HepG2 (cell line): ENCODE measurements at regions not wholly inside any gene's neighbourhood (a gene's known extent, or its start where the extent isn't known, plus 50 kb on each side); places are given as distances from the start of the nearest gene placed in this dataset.

ENCODE experiments used
- CHCHD3 ChIP-seq: sonication (generic); formaldehyde crosslinking; IDR thresholded peaks from 2 replicates; pipeline ENCODE4 v1.8.0; 2022; ENCODE audit warnings: mild to moderate bottlenecking, missing genetic modification reagents, moderate library complexity
- EP300 ChIP-seq, 3 experiments: sonication (generic) in 1 of 3; formaldehyde crosslinking in 1 of 3; IDR thresholded peaks; 2 replicates each; pipeline versions ENCODE4 v1.5.1 to v1.6.1; 2011 to 2020; ENCODE audit warnings: low read depth in 2 of 3, low read length in 2 of 3, borderline replicate concordance in 1 of 3, improper control_type of control experiment in 1 of 3, mild to moderate bottlenecking in 1 of 3, missing genetic modification reagents in 1 of 3, moderate library complexity in 1 of 3
- NFRKB ChIP-seq: fragments of 450-650 bp; IDR thresholded peaks from 2 replicates; pipeline ENCODE4 v1.6.1; 2017
- ZNF530 ChIP-seq: sonication (generic); formaldehyde crosslinking; IDR thresholded peaks from 2 replicates; pipeline ENCODE4 v1.5.0; 2020; ENCODE audit warnings: low read depth, mild to moderate bottlenecking, missing genetic modification reagents
- TF ChIP-seq, protein P1 (sequence below): IDR thresholded peaks from 2 replicates; pipeline ENCODE4 v1.6.1; 2012; ENCODE audit warnings: inconsistent platforms
- TF ChIP-seq, protein P2 (sequence below): sonication (generic); formaldehyde crosslinking; IDR thresholded peaks from 2 replicates; pipeline ENCODE4 v1.4.0; 2020; ENCODE audit warnings: missing genetic modification reagents
- TF ChIP-seq, protein P3 (sequence below): sonication (generic); formaldehyde crosslinking; IDR thresholded peaks from 2 replicates; pipeline ENCODE4 v1.5.0; 2020; ENCODE audit warnings: mild to moderate bottlenecking, missing genetic modification reagents, moderate library complexity
- TF ChIP-seq, protein P4 (sequence below): sonication (generic); formaldehyde crosslinking; IDR thresholded peaks from 2 replicates; pipeline ENCODE4 v1.8.0; 2022; ENCODE audit warnings: missing genetic modification reagents, mild to moderate bottlenecking, borderline replicate concordance

DNA sequence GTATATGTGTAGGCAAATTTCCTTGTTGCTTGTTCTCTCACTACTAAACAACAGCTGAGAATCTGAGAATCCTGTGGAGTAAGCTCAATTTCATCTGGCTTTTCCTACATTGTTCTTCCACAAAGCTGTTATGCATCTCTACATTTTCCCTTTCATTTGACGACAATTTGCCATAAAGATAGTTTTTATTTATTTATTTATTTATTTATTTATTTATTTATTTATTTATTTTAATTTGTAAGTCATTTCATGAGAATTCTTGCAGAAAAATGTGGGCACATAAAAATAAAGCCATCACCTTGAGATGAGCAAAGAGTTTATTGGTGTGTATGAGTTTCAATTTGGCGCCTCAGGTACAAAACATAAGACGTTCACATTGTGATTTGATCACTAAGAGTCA is 545.9 kb upstream of the SEL1L start:
- TF ChIP-seq NFRKB = no peak
- TF ChIP-seq ZNF530 = no peak
- TF ChIP-seq, protein P1, sequence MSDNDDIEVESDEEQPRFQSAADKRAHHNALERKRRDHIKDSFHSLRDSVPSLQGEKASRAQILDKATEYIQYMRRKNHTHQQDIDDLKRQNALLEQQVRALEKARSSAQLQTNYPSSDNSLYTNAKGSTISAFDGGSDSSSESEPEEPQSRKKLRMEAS = no peak
- TF ChIP-seq, protein P2, sequence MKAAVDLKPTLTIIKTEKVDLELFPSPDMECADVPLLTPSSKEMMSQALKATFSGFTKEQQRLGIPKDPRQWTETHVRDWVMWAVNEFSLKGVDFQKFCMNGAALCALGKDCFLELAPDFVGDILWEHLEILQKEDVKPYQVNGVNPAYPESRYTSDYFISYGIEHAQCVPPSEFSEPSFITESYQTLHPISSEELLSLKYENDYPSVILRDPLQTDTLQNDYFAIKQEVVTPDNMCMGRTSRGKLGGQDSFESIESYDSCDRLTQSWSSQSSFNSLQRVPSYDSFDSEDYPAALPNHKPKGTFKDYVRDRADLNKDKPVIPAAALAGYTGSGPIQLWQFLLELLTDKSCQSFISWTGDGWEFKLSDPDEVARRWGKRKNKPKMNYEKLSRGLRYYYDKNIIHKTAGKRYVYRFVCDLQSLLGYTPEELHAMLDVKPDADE (CRISPR knock-in tag) = no peak
- TF ChIP-seq EP300 (IDR thresholded peaks at IDR 0.05; ENCODE audit: low read depth in 2 of 2, low read length in 2 of 2) = no peak
- TF ChIP-seq EP300 (CRISPR knock-in tag; IDR thresholded peaks at IDR 0.05; ENCODE audit: borderline replicate concordance) = no peak
- TF ChIP-seq, protein P3, sequence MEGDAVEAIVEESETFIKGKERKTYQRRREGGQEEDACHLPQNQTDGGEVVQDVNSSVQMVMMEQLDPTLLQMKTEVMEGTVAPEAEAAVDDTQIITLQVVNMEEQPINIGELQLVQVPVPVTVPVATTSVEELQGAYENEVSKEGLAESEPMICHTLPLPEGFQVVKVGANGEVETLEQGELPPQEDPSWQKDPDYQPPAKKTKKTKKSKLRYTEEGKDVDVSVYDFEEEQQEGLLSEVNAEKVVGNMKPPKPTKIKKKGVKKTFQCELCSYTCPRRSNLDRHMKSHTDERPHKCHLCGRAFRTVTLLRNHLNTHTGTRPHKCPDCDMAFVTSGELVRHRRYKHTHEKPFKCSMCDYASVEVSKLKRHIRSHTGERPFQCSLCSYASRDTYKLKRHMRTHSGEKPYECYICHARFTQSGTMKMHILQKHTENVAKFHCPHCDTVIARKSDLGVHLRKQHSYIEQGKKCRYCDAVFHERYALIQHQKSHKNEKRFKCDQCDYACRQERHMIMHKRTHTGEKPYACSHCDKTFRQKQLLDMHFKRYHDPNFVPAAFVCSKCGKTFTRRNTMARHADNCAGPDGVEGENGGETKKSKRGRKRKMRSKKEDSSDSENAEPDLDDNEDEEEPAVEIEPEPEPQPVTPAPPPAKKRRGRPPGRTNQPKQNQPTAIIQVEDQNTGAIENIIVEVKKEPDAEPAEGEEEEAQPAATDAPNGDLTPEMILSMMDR (CRISPR knock-in tag) = no peak
- TF ChIP-seq CHCHD3 (CRISPR knock-in tag) = no peak
- TF ChIP-seq, protein P4, sequence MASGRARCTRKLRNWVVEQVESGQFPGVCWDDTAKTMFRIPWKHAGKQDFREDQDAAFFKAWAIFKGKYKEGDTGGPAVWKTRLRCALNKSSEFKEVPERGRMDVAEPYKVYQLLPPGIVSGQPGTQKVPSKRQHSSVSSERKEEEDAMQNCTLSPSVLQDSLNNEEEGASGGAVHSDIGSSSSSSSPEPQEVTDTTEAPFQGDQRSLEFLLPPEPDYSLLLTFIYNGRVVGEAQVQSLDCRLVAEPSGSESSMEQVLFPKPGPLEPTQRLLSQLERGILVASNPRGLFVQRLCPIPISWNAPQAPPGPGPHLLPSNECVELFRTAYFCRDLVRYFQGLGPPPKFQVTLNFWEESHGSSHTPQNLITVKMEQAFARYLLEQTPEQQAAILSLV = no peak
